HUDEP-2 (cell line): ENCODE measurements at regions not wholly inside any gene's neighbourhood (a gene's known extent, or its start where the extent isn't known, plus 50 kb on each side); places are given as distances from the start of the nearest gene placed in this dataset.
"Not testable (repeated sequence)": the region's sequence is repeated elsewhere in the genome, so short reads cannot be mapped to it uniquely, and the experiment has no call there.

Experiments used
- DNase-seq, 76 experiments: peaks; one replicate each; lab custom pipeline; 2025; ENCODE audit not compliant: unreplicated experiment in 76 of 76; lab: John Stamatoyannopoulos, UW

GRCh38 chr4:38275331-38276100, 315.3 kb downstream of the PTTG2 start:
- DNase-seq = no peak

- DNase-seq = no peak
Observed at GRCh38 chr4:38278255-38278654, 318.1 kb downstream of the PTTG2 start.

GRCh38 chr4:38279077-38279476, 318.9 kb downstream of the PTTG2 start:
- DNase-seq = no peak

GRCh38 chr4:38279650-38280322, 319.6 kb downstream of the PTTG2 start:
- no peak for DNase-seq

- DNase-seq = no peak
Observed at GRCh38 chr4:38280323-38280706, 320.1 kb downstream of the PTTG2 start.

- DNase-seq = peak in 3 of 76 experiments; percentile 2 to 19 (median 12)
Observed at GRCh38 chr4:38281371-38282071, 321.3 kb downstream of the PTTG2 start.

GRCh38 chr4:38283724-38284123, 323.5 kb downstream of the PTTG2 start:
- DNase-seq = no peak

- no peak for DNase-seq
Observed at GRCh38 chr4:38284294-38285030, 324.3 kb downstream of the PTTG2 start.

- no peak for DNase-seq
Observed at GRCh38 chr4:38287101-38287851, 327.1 kb downstream of the PTTG2 start.

GRCh38 chr4:38289553-38289952, 329.4 kb downstream of the PTTG2 start:
- DNase-seq = no peak

GRCh38 chr4:38290366-38290765, 330.2 kb downstream of the PTTG2 start:
- no peak for DNase-seq

- no peak for DNase-seq
Observed at GRCh38 chr4:38290914-38291313, 330.7 kb downstream of the PTTG2 start.

- no peak for DNase-seq
Observed at GRCh38 chr4:38292529-38292928, 332.3 kb downstream of the PTTG2 start.

- no peak for DNase-seq
Observed at GRCh38 chr4:38294238-38294637, 334.0 kb downstream of the PTTG2 start.

GRCh38 chr4:38297061-38297460, 336.9 kb downstream of the PTTG2 start:
- DNase-seq = no peak

GRCh38 chr4:38298868-38299713, 338.9 kb downstream of the PTTG2 start:
- DNase-seq = no peak

GRCh38 chr4:38302910-38303309, 342.7 kb downstream of the PTTG2 start:
- no peak for DNase-seq

GRCh38 chr4:38304460-38304859, 344.3 kb downstream of the PTTG2 start:
- DNase-seq = not testable (repeated sequence)

- no peak for DNase-seq
Observed at GRCh38 chr4:38306482-38307071, 346.4 kb downstream of the PTTG2 start.
